Neural progenitor cell (in vitro differentiated cells): ENCODE measurements at regions not wholly inside any gene's neighbourhood (a gene's known extent, or its start where the extent isn't known, plus 50 kb on each side); places are given as distances from the start of the nearest gene placed in this dataset.

Experiments
- CTCF ChIP-seq: fragments of 200-600 bp; sonication (generic); IDR thresholded peaks from 2 replicates; pipeline ENCODE4 v1.5.1; 2017; ENCODE audit warnings: antibody characterized with exemption, mild to moderate bottlenecking
- EZH2 ChIP-seq: fragments of 200-600 bp; sonication (generic); IDR thresholded peaks from 2 replicates; pipeline ENCODE4 v1.6.1; 2017; ENCODE audit warnings: antibody characterized with exemption, mild to moderate bottlenecking, moderate library complexity
- EZH2phosphoT487 ChIP-seq: fragments of 200-600 bp; sonication (generic); IDR thresholded peaks from 2 replicates; pipeline ENCODE4 v1.6.1; 2017; ENCODE audit warnings: antibody characterized with exemption

DNA sequence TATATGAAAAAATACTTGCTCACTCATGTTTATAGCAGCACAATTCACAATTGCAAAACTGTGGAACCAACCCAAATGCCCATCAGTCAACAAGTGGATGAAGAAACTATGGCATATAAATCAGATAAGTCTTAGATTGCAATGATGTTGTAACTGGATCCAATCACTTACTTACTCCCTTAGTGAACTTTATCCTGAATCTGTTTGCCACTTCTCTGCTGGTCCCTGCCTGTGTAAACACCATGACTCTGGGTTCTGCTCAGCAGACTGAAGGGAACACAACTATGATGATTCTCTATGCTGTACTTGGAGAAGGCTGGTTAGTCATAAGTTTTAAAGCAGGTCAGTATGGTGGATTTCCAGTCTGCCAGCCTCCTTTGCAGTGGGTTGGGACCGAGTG is 391.2 kb downstream of the RWDD3 start:
- no peak for TF ChIP-seq CTCF
- no peak for TF ChIP-seq EZH2phosphoT487
- TF ChIP-seq EZH2: no peak
